ENCODE measurements at regions not wholly inside any gene's neighbourhood (a gene's known extent, or its start where the extent isn't known, plus 50 kb on each side); places are given as distances from the start of the nearest gene placed in this dataset.

DNA sequence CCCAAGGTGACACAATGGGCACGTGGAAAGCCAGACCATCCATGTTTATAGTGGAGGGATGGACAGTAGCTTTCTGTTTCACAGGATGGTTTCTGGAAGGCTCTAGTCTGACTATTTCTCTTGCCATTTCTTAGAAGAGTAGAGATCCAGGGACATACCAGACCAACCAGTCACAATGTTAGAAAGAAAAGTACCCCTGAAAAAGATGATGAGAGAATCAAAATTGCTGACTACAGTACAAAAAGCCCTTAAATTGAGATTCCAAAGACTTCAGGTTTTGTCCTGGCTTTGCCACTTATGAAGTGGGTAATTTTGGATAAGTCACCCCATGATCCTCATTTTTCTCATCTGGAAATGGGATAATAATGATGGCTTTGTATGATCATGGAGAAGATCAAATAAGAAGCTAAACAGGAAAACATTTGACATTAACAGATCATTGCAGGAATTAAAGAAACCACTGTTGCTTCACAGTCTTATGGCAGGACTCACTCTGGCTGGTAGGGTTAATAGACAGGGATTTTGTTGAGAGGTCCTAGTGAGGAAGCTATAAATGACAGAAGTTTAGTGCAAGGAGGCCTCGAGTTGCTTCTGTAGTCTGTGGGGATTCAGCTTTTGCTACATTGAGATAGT is 386.0 kb downstream of the IRS1 start:
- peaks cover 19% of the 10 kb centered on the region for H3K4me1 ChIP-seq (ENCODE audit: insufficient read depth, low read length, poor library complexity, severe bottlenecking)
- H3K4me3 ChIP-seq (ENCODE audit: low read depth, low read length, poor library complexity, severe bottlenecking), result no peak overlapping the region
- no peaks in the 10 kb centered on the region for H3K9me3 ChIP-seq (ENCODE audit: low read depth, low read length, poor library complexity, severe bottlenecking)
- no peaks in the 10 kb centered on the region for H3K36me3 ChIP-seq (ENCODE audit: insufficient read depth, low read length, poor library complexity, severe bottlenecking)
- ChIA-PET CTCF (no interaction called here), POLR2A (ENCODE audit: low non-redundant PET) (no interaction called here)
- TF ChIP-seq EZH2 (IDR thresholded peaks at IDR 0.05; ENCODE audit: borderline replicate concordance, low read depth, low read length, poor library complexity, severe bottlenecking), result no peak
- TF ChIP-seq, protein P1, sequence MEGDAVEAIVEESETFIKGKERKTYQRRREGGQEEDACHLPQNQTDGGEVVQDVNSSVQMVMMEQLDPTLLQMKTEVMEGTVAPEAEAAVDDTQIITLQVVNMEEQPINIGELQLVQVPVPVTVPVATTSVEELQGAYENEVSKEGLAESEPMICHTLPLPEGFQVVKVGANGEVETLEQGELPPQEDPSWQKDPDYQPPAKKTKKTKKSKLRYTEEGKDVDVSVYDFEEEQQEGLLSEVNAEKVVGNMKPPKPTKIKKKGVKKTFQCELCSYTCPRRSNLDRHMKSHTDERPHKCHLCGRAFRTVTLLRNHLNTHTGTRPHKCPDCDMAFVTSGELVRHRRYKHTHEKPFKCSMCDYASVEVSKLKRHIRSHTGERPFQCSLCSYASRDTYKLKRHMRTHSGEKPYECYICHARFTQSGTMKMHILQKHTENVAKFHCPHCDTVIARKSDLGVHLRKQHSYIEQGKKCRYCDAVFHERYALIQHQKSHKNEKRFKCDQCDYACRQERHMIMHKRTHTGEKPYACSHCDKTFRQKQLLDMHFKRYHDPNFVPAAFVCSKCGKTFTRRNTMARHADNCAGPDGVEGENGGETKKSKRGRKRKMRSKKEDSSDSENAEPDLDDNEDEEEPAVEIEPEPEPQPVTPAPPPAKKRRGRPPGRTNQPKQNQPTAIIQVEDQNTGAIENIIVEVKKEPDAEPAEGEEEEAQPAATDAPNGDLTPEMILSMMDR (conservative IDR thresholded peaks at IDR 0.05; ENCODE audit: low read depth, low read length), result no peak
- DNase-seq (ENCODE audit: low spot score), result no peak
- no peak overlapping the region for H3K27ac ChIP-seq (ENCODE audit: low read depth, low read length, poor library complexity, severe bottlenecking)
- no TSS peak for BruUV-seq (replicated peaks)
- intact Hi-C loops (cut with micrococcal nuclease; ENCODE audit: unreplicated experiment), result no loop called here
- no peaks in the 10 kb centered on the region for H3K27me3 ChIP-seq (replicated peaks; ENCODE audit: insufficient read depth, low read depth, low read length, poor library complexity)

- Histone ChIP-seq H3K27me3 (replicated peaks; ENCODE audit: insufficient read depth, low read depth, low read length, poor library complexity) (no peaks in the 10 kb centered on the region), H3K27ac (ENCODE audit: low read depth, low read length, poor library complexity, severe bottlenecking) (no peak overlapping the region), H3K4me3 (ENCODE audit: low read depth, low read length, poor library complexity, severe bottlenecking) (no peak overlapping the region), H3K4me1 (ENCODE audit: insufficient read depth, low read length, poor library complexity, severe bottlenecking) (peaks cover 29% of the 10 kb centered on the region), H3K9me3 (ENCODE audit: low read depth, low read length, poor library complexity, severe bottlenecking) (no peaks in the 10 kb centered on the region), H3K36me3 (ENCODE audit: insufficient read depth, low read length, poor library complexity, severe bottlenecking) (no peaks in the 10 kb centered on the region)
- ChIA-PET CTCF (no interaction called here), POLR2A (ENCODE audit: low non-redundant PET) (interaction anchor here (0.6 kb wide), 1 partner anchor 14 kb away, joined by 7 read pairs; no protein-coding TSS in a partner anchor)
- DNase-seq (ENCODE audit: low spot score), result no peak
- TF ChIP-seq, protein P1 (conservative IDR thresholded peaks at IDR 0.05; ENCODE audit: low read depth, low read length), result no peak
- no peak for TF ChIP-seq EZH2 (IDR thresholded peaks at IDR 0.05; ENCODE audit: borderline replicate concordance, low read depth, low read length, poor library complexity, severe bottlenecking)
- no TSS peak for BruUV-seq (replicated peaks)
- intact Hi-C loops (cut with micrococcal nuclease; ENCODE audit: unreplicated experiment), result no loop called here
Observed at GRCh38 chr2:226411727-226412360, 387.8 kb downstream of the IRS1 start.

- TF ChIP-seq, protein P1 (conservative IDR thresholded peaks at IDR 0.05; ENCODE audit: low read depth, low read length), result no peak
- no peak for TF ChIP-seq EZH2 (IDR thresholded peaks at IDR 0.05; ENCODE audit: borderline replicate concordance, low read depth, low read length, poor library complexity, severe bottlenecking)
- H3K36me3 ChIP-seq (ENCODE audit: insufficient read depth, low read length, poor library complexity, severe bottlenecking), result no peaks in the 10 kb centered on the region
- no peaks in the 10 kb centered on the region for H3K9me3 ChIP-seq (ENCODE audit: low read depth, low read length, poor library complexity, severe bottlenecking)
- no peak for DNase-seq (ENCODE audit: low spot score)
- intact Hi-C loops (cut with micrococcal nuclease; ENCODE audit: unreplicated experiment), result no loop called here
- H3K27me3 ChIP-seq (replicated peaks; ENCODE audit: insufficient read depth, low read depth, low read length, poor library complexity), result no peaks in the 10 kb centered on the region
- no peak overlapping the region for H3K4me3 ChIP-seq (ENCODE audit: low read depth, low read length, poor library complexity, severe bottlenecking)
- no TSS peak for BruUV-seq (replicated peaks)
- ChIA-PET CTCF (no interaction called here), POLR2A (ENCODE audit: low non-redundant PET) (interaction anchor here (0.6 kb wide), 1 partner anchor 15 kb away, joined by 7 read pairs; no protein-coding TSS in a partner anchor)
- H3K4me1 ChIP-seq (ENCODE audit: insufficient read depth, low read length, poor library complexity, severe bottlenecking), result peaks cover 33% of the 10 kb centered on the region
- H3K27ac ChIP-seq (ENCODE audit: low read depth, low read length, poor library complexity, severe bottlenecking), result no peak overlapping the region
Observed at GRCh38 chr2:226411205-226411604, 388.4 kb downstream of the IRS1 start.

Data from A673 (cell line).